ENCODE measurements at regions not wholly inside any gene's neighbourhood (a gene's known extent, or its start where the extent isn't known, plus 50 kb on each side); places are given as distances from the start of the nearest gene placed in this dataset.

DNA sequence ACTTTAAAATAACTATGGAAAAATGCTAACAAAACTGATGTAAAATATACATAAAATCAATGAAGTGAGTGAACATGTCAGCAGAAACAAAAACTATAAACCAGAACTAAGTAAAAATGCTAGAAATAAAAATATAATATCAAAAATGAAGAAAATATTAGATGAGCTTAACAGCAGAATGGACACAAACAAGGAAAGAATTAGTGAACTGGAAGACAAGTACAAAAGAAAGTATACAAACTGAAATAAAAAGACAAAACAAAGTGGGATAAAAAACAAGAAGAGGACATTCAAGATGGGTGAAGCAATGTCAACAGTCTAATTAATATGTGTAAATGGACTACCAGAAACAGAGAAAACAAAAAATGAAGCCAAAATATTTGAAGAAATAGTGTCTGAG is 339.2 kb downstream of the NXPE2 start:
- Histone ChIP-seq H4K20me1 (ENCODE audit: control insufficient read depth, extremely low read depth, insufficient read depth, low read length) (no peaks in the 10 kb centered on the region), H3K9me3 (ENCODE audit: control insufficient read depth, low read depth, low read length) (no peaks in the 10 kb centered on the region), H3K79me2 (ENCODE audit: control insufficient read depth, insufficient read depth, low read length) (no peaks in the 10 kb centered on the region), H3K4me1 (ENCODE audit: control insufficient read depth, extremely low read depth, insufficient read depth, low read length) (no peaks in the 10 kb centered on the region), H3K4me3 (ENCODE audit: control insufficient read depth in 2 of 3, extremely low read depth in 1 of 3, insufficient read depth in 2 of 3, low read depth in 1 of 3, low read length in 3 of 3) (no peak overlapping the region), H3K9me1 (ENCODE audit: control insufficient read depth, extremely low read depth, insufficient read depth, low read length) (no peaks in the 10 kb centered on the region), H3K27me3 (ENCODE audit: control insufficient read depth, extremely low read depth, insufficient read depth, low read length) (no peaks in the 10 kb centered on the region), H2AFZ (ENCODE audit: control insufficient read depth, low read length) (no peak overlapping the region), H3K27ac (ENCODE audit: control insufficient read depth, insufficient read depth, low read length) (no peak overlapping the region), H3K36me3 (ENCODE audit: control insufficient read depth in 2 of 2, extremely low read depth in 1 of 2, insufficient read depth in 2 of 2, low read length in 2 of 2) (no peaks in the 10 kb centered on the region), H3K4me2 (ENCODE audit: control insufficient read depth, extremely low read depth, insufficient read depth, low read depth, low read length) (no peak overlapping the region), H3K9ac (ENCODE audit: control insufficient read depth, extremely low read depth, insufficient read depth, low read length) (no peak overlapping the region)
- TF ChIP-seq EZH2 (IDR thresholded peaks at IDR 0.05; ENCODE audit: low read length): no peak
- TF ChIP-seq, protein P1, sequence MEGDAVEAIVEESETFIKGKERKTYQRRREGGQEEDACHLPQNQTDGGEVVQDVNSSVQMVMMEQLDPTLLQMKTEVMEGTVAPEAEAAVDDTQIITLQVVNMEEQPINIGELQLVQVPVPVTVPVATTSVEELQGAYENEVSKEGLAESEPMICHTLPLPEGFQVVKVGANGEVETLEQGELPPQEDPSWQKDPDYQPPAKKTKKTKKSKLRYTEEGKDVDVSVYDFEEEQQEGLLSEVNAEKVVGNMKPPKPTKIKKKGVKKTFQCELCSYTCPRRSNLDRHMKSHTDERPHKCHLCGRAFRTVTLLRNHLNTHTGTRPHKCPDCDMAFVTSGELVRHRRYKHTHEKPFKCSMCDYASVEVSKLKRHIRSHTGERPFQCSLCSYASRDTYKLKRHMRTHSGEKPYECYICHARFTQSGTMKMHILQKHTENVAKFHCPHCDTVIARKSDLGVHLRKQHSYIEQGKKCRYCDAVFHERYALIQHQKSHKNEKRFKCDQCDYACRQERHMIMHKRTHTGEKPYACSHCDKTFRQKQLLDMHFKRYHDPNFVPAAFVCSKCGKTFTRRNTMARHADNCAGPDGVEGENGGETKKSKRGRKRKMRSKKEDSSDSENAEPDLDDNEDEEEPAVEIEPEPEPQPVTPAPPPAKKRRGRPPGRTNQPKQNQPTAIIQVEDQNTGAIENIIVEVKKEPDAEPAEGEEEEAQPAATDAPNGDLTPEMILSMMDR (optimal IDR thresholded peaks at IDR 0.05 in 1 of 3, IDR thresholded peaks at IDR 0.05 in 1 of 3, conservative IDR thresholded peaks at IDR 0.05 in 1 of 3; ENCODE audit: extremely low read depth in 1 of 3, insufficient read depth in 2 of 3, low read length in 3 of 3): no peak
- dilution Hi-C loops (cut with MboI; ENCODE audit: extremely low pct_ligation_motif_present, low sequenced_read_pairs): no loop called here
- FAIRE-seq (no peak), DNase-seq (ENCODE audit: low read depth, low spot score) (no peak)

- TF ChIP-seq, protein P1 (optimal IDR thresholded peaks at IDR 0.05 in 1 of 3, IDR thresholded peaks at IDR 0.05 in 1 of 3, conservative IDR thresholded peaks at IDR 0.05 in 1 of 3; ENCODE audit: extremely low read depth in 1 of 3, insufficient read depth in 2 of 3, low read length in 3 of 3): no peak
- TF ChIP-seq EZH2 (IDR thresholded peaks at IDR 0.05; ENCODE audit: low read length): no peak
- Histone ChIP-seq H3K79me2 (ENCODE audit: control insufficient read depth, insufficient read depth, low read length) (no peaks in the 10 kb centered on the region), H3K4me2 (ENCODE audit: control insufficient read depth, extremely low read depth, insufficient read depth, low read depth, low read length) (no peak overlapping the region), H3K36me3 (ENCODE audit: control insufficient read depth in 2 of 2, extremely low read depth in 1 of 2, insufficient read depth in 2 of 2, low read length in 2 of 2) (no peaks in the 10 kb centered on the region), H2AFZ (ENCODE audit: control insufficient read depth, low read length) (no peak overlapping the region), H3K27me3 (ENCODE audit: control insufficient read depth, extremely low read depth, insufficient read depth, low read length) (no peaks in the 10 kb centered on the region), H3K9ac (ENCODE audit: control insufficient read depth, extremely low read depth, insufficient read depth, low read length) (no peak overlapping the region), H3K4me3 (ENCODE audit: control insufficient read depth in 2 of 3, extremely low read depth in 1 of 3, insufficient read depth in 2 of 3, low read depth in 1 of 3, low read length in 3 of 3) (no peak overlapping the region), H3K9me1 (ENCODE audit: control insufficient read depth, extremely low read depth, insufficient read depth, low read length) (no peaks in the 10 kb centered on the region), H3K4me1 (ENCODE audit: control insufficient read depth, extremely low read depth, insufficient read depth, low read length) (no peaks in the 10 kb centered on the region), H4K20me1 (ENCODE audit: control insufficient read depth, extremely low read depth, insufficient read depth, low read length) (no peaks in the 10 kb centered on the region), H3K27ac (ENCODE audit: control insufficient read depth, insufficient read depth, low read length) (no peak overlapping the region), H3K9me3 (ENCODE audit: control insufficient read depth, low read depth, low read length) (no peaks in the 10 kb centered on the region)
- FAIRE-seq (no peak), DNase-seq (ENCODE audit: low read depth, low spot score) (no peak)
- dilution Hi-C loops (cut with MboI; ENCODE audit: extremely low pct_ligation_motif_present, low sequenced_read_pairs): no loop called here
Measured at GRCh38 chr11:115030166-115030565, 351.8 kb downstream of the NXPE2 start.

All from keratinocyte (primary cell).